IMR-90 (cell line): ENCODE measurements at regions not wholly inside any gene's neighbourhood (a gene's known extent, or its start where the extent isn't known, plus 50 kb on each side); places are given as distances from the start of the nearest gene placed in this dataset.

ENCODE experiments used
- ATAC-seq: fragments of 200-7000 bp; cut with Tn5 transposase; 2 replicates; pipeline ENCODE4 v1.9.1; 2020; ENCODE audit warnings: low read depth, mild to moderate bottlenecking, moderate library complexity
- BruUV-seq: library from RNA; stranded (reverse); fragments of 400-500 nt; replicated peaks from 2 replicates; lab custom pipeline; 2021; lab: Mats Ljungman, UMichigan
- CTCF ChIA-PET: fragments of 300-600 bp; formaldehyde crosslinking; extraction: SDS; loops from one replicate; lab custom pipeline; 2021; ENCODE audit warnings: antibody characterized with exemption; lab: Yijun Ruan, JAX
- POLR2A ChIA-PET: fragments of 300-600 bp; sonication (Branson Sonifier 250); formaldehyde crosslinking; loops from one replicate; lab custom pipeline; 2022; ENCODE audit warnings: antibody characterized with exemption; ENCODE audit not compliant: unreplicated experiment; lab: Charles Lee
- DNase-seq: peaks from one replicate; pipeline ENCODE4 v3.0.0; 2013
- H2AFZ ChIP-seq: replicated peaks from 2 replicates; pipeline ENCODE3; 2013; ENCODE audit warnings: low read length, mild to moderate bottlenecking; ENCODE audit not compliant: poor library complexity
- H2AK5ac ChIP-seq: 2 replicates; pipeline ENCODE4 v1.6.1; 2013; ENCODE audit warnings: low read depth, low read length, inconsistent platforms
- H2AK9ac ChIP-seq: replicated peaks from 2 replicates; pipeline ENCODE3; 2013; ENCODE audit warnings: mild to moderate bottlenecking, low read depth, low read length, moderate library complexity; ENCODE audit not compliant: poor library complexity
- H2BK120ac ChIP-seq: 2 replicates; pipeline ENCODE4 v1.6.1; 2013; ENCODE audit warnings: low read depth, low read length, inconsistent platforms
- H2BK15ac ChIP-seq: 3 replicates; pipeline ENCODE4 v1.6.1; 2013; ENCODE audit warnings: low read depth, low read length, inconsistent platforms
- H2BK20ac ChIP-seq: 2 replicates; pipeline ENCODE4 v1.6.1; 2013; ENCODE audit warnings: low read depth, mild to moderate bottlenecking, inconsistent platforms, low read length, moderate library complexity
- H2BK5ac ChIP-seq: 2 replicates; pipeline ENCODE4 v1.6.1; 2013; ENCODE audit warnings: mild to moderate bottlenecking, low read depth, low read length, inconsistent platforms; ENCODE audit not compliant: poor library complexity, severe bottlenecking
- H3K14ac ChIP-seq: replicated peaks from 2 replicates; pipeline ENCODE4 v1.6.1; 2013; ENCODE audit warnings: low read depth, low read length, inconsistent platforms
- H3K18ac ChIP-seq: 2 replicates; pipeline ENCODE4 v1.6.1; 2013; ENCODE audit warnings: low read depth, low read length, control low read depth
- H3K23ac ChIP-seq: 2 replicates; pipeline ENCODE4 v1.6.1; 2013; ENCODE audit warnings: low read depth, low read length, inconsistent platforms
- H3K27ac ChIP-seq: 2 replicates; pipeline ENCODE4 v1.5.1; 2013; ENCODE audit warnings: mild to moderate bottlenecking, control low read depth, low read length; ENCODE audit not compliant: insufficient read depth
- H3K27me3 ChIP-seq: 2 replicates; pipeline ENCODE4 v1.6.1; 2013; ENCODE audit warnings: low read length; ENCODE audit not compliant: control insufficient read depth, insufficient read depth
- H3K36me3 ChIP-seq: 2 replicates; pipeline ENCODE4 v1.6.1; 2013; ENCODE audit warnings: low read length, mixed read lengths; ENCODE audit not compliant: control insufficient read depth, insufficient read depth
- H3K4ac ChIP-seq: 2 replicates; pipeline ENCODE4 v1.6.1; 2013; ENCODE audit warnings: low read depth, low read length, inconsistent platforms
- H3K4me1 ChIP-seq: 2 replicates; pipeline ENCODE4 v1.6.1; 2013; ENCODE audit warnings: low read length, mixed read lengths; ENCODE audit not compliant: control insufficient read depth, insufficient read depth
- H3K4me2 ChIP-seq: 2 replicates; pipeline ENCODE4 v1.6.1; 2013; ENCODE audit warnings: low read depth, mild to moderate bottlenecking, control low read depth, low read length, moderate library complexity
- H3K4me3 ChIP-seq: 2 replicates; pipeline ENCODE4 v1.5.1; 2013; ENCODE audit warnings: low read depth, mild to moderate bottlenecking, control low read depth, low read length, moderate library complexity; ENCODE audit not compliant: insufficient read depth
- H3K56ac ChIP-seq: 2 replicates; pipeline ENCODE4 v1.6.1; 2013; ENCODE audit warnings: low read length, inconsistent platforms; ENCODE audit not compliant: insufficient read depth; ENCODE audit errors: extremely low read depth
- H3K79me1 ChIP-seq, 2 experiments: 2 replicates each; pipeline ENCODE4 v1.6.1; 2013; ENCODE audit warnings: low read length in 2 of 2, inconsistent platforms in 1 of 2, low read depth in 1 of 2
- H3K9ac ChIP-seq: 2 replicates; pipeline ENCODE4 v1.6.1; 2013; ENCODE audit warnings: low read depth, low read length, control low read depth
- H3K9me1 ChIP-seq: 2 replicates; pipeline ENCODE4 v1.6.1; 2013; ENCODE audit warnings: low read length, inconsistent platforms; ENCODE audit not compliant: insufficient read depth
- H3K9me3 ChIP-seq: 2 replicates; pipeline ENCODE4 v1.6.1; 2013; ENCODE audit warnings: low read length; ENCODE audit not compliant: control insufficient read depth, insufficient read depth
- H4K20me1 ChIP-seq: 2 replicates; pipeline ENCODE4 v1.6.1; 2013; ENCODE audit warnings: low read length, inconsistent platforms; ENCODE audit not compliant: insufficient read depth
- H4K5ac ChIP-seq: 2 replicates; pipeline ENCODE4 v1.6.1; 2013; ENCODE audit warnings: mild to moderate bottlenecking, low read depth, low read length, control low read depth
- H4K8ac ChIP-seq, 2 experiments: 2 replicates each; pipeline ENCODE4 v1.6.1; 2013; ENCODE audit warnings: low read depth in 2 of 2, low read length in 2 of 2, control low read depth in 1 of 2, inconsistent platforms in 1 of 2
- H4K91ac ChIP-seq: 2 replicates; pipeline ENCODE4 v1.6.1; 2013; ENCODE audit warnings: low read depth, low read length, inconsistent platforms; ENCODE audit not compliant: insufficient read depth
- BHLHE40 ChIP-seq: fragments of 150-350 bp; IDR thresholded peaks from 2 replicates; pipeline ENCODE4 v1.6.1; 2016; ENCODE audit warnings: mild to moderate bottlenecking, low read depth, low read length
- CEBPB ChIP-seq: IDR thresholded peaks from 2 replicates; pipeline ENCODE4 v1.6.1; 2012; ENCODE audit warnings: low read depth, low read length, improper control_type of control experiment
- CHD1 ChIP-seq: IDR thresholded peaks from 2 replicates; pipeline ENCODE4 v1.6.1; 2012; ENCODE audit warnings: low read depth, low read length, improper control_type of control experiment
- CTCF ChIP-seq: conservative IDR thresholded peaks from 2 replicates; pipeline ENCODE4 v1.5.1; 2012; ENCODE audit warnings: mild to moderate bottlenecking, low read depth, low read length, improper control_type of control experiment
- ELK1 ChIP-seq: fragments of 150-350 bp; IDR thresholded peaks from 2 replicates; pipeline ENCODE4 v1.6.1; 2016; ENCODE audit warnings: low read depth, mild to moderate bottlenecking, low read length, moderate library complexity, borderline replicate concordance
- FOS ChIP-seq: fragments of 150-350 bp; IDR thresholded peaks from 2 replicates; pipeline ENCODE4 v1.6.1; 2016; ENCODE audit warnings: low read depth, low read length
- MAFK ChIP-seq: IDR thresholded peaks from 2 replicates; pipeline ENCODE4 v1.6.1; 2012; ENCODE audit warnings: low read depth, low read length, improper control_type of control experiment
- RAD21 ChIP-seq: IDR thresholded peaks from 2 replicates; pipeline ENCODE4 v1.6.1; 2012; ENCODE audit warnings: low read length, improper control_type of control experiment
- USF2 ChIP-seq: fragments of 150-350 bp; IDR thresholded peaks from 2 replicates; pipeline ENCODE4 v1.6.1; 2017; ENCODE audit warnings: mild to moderate bottlenecking, antibody characterized with exemption, low read length, low read depth
- WGBS, 2 experiments: methylation state at CpG; one replicate each; pipeline versions ENCODE4 v1.1.5 to v1.1.7; 2013; ENCODE audit warnings: missing lambda C conversion rate in 2 of 2; ENCODE audit not compliant: insufficient read length in 1 of 2; ENCODE audit errors: extremely low coverage in 2 of 2; 5-methylcytosine and 5-hydroxymethylcytosine counted together
- dilution Hi-C: fragments of 300-500 bp; cut with HindIII; formaldehyde crosslinking; loops from one replicate; pipeline ENCODE4 v1.14.3; 2018; ENCODE audit warnings: low sequenced_read_pairs; ENCODE audit not compliant: unreplicated experiment
- in situ Hi-C: fragments of 300-500 bp; cut with MboI; formaldehyde crosslinking; loops from 3 replicates; pipeline ENCODE4 v1.14.3; 2019; ENCODE audit warnings: low sequenced_read_pairs, inconsistent platforms, mixed read lengths
- intact Hi-C: fragments of 100-400 bp; cut with micrococcal nuclease; formaldehyde crosslinking; loops from 2 replicates; pipeline ENCODE4 v1.10.0; 2022

- Histone ChIP-seq H2BK15ac (no peak overlapping the region), H3K27me3 (no peaks in the 10 kb centered on the region), H4K91ac (no peak overlapping the region), H3K23ac (no peak overlapping the region), H3K56ac (no peak overlapping the region), H3K9me1 (peaks cover 3% of the 10 kb centered on the region; the same call in 1 of the 2 replicates), H2AFZ (no peak overlapping the region), H3K4ac (no peak overlapping the region), H3K79me1 (no peaks in the 10 kb centered on the region), H3K27ac (no peak overlapping the region), H2AK9ac (no peak overlapping the region), H3K14ac (no peak overlapping the region), H3K9me3 (no peaks in the 10 kb centered on the region), H2BK20ac (no peak overlapping the region), H2BK5ac (no peak overlapping the region), H2AK5ac (no peak overlapping the region), H3K4me1 (no peaks in the 10 kb centered on the region), H3K9ac (no peak overlapping the region), H3K18ac (no peak overlapping the region), H4K20me1 (no peaks in the 10 kb centered on the region), H4K5ac (no peak overlapping the region), H3K4me2 (no peak overlapping the region), H3K4me3 (no peak overlapping the region), H4K8ac (no peak overlapping the region), H3K36me3 (no peaks in the 10 kb centered on the region), H2BK120ac (no peak overlapping the region)
- ChIA-PET POLR2A (no interaction called here), CTCF (no interaction called here)
- dilution Hi-C loops (no loop called here), intact Hi-C loops (no loop called here), in situ Hi-C loops (no loop called here)
- BruUV-seq = no TSS peak
- DNase-seq = no peak
- no peak for TF ChIP-seq BHLHE40
- TF ChIP-seq RAD21 = no peak
- no peak for TF ChIP-seq CHD1
- no peak for TF ChIP-seq CTCF
- no peak for TF ChIP-seq MAFK
- TF ChIP-seq FOS = no peak
- no peak for TF ChIP-seq CEBPB
- TF ChIP-seq USF2 = no peak
- no peak for TF ChIP-seq ELK1
- ATAC-seq = no peak
- WGBS, 2 experiments = 100% methylated on average over 5 of the region's 5 CpGs; no CpG with 5 or more reads in 1 of the 2 experiments
Measured at GRCh38 chr12:76649099-76649498, 89.5 kb upstream of the OSBPL8 start.
